OCI-LY7 (cell line): ENCODE measurements at regions not wholly inside any gene's neighbourhood (a gene's known extent, or its start where the extent isn't known, plus 50 kb on each side); places are given as distances from the start of the nearest gene placed in this dataset.

Experiments
- BruUV-seq: library from RNA; stranded (reverse); fragments of 400-500 nt; replicated peaks from 2 replicates; lab custom pipeline; 2021; lab: Mats Ljungman, UMichigan
- CTCF ChIA-PET: fragments of 300-600 bp; sonication (Branson Sonifier 250); formaldehyde crosslinking; loops from one replicate; lab custom pipeline; 2022; ENCODE audit warnings: antibody characterized with exemption; ENCODE audit not compliant: unreplicated experiment; lab: Charles Lee
- POLR2A ChIA-PET: fragments of 300-600 bp; sonication (Branson Sonifier 250); formaldehyde crosslinking; loops from one replicate; lab custom pipeline; 2022; ENCODE audit warnings: antibody characterized with exemption; lab: Charles Lee
- DNase-seq: peaks from one replicate; pipeline ENCODE4 v3.0.0-alpha.2; 2015; ENCODE audit warnings: low spot score
- H2AFZ ChIP-seq: fragments of 200-600 bp; sonication (generic), shearing (Covaris generic); 2 replicates; pipeline ENCODE4 v1.6.1; 2014; ENCODE audit warnings: mild to moderate bottlenecking, antibody characterized with exemption, low read length, moderate library complexity
- H3K27ac ChIP-seq: fragments of 200-600 bp; sonication (generic); 2 replicates; pipeline ENCODE4 v1.5.1; 2014; ENCODE audit warnings: mixed run types, low read depth, mild to moderate bottlenecking, moderate library complexity, low read length, inconsistent platforms; ENCODE audit not compliant: poor library complexity, severe bottlenecking
- H3K36me3 ChIP-seq: fragments of 200-600 bp; sonication (generic); 2 replicates; pipeline ENCODE4 v1.6.1; 2014; ENCODE audit warnings: mild to moderate bottlenecking, antibody characterized with exemption, low read length, moderate library complexity, mixed read lengths; ENCODE audit not compliant: insufficient read depth
- H3K4me1 ChIP-seq: fragments of 200-600 bp; sonication (generic); 2 replicates; pipeline ENCODE4 v1.5.1; 2014; ENCODE audit warnings: mild to moderate bottlenecking, low read length; ENCODE audit not compliant: insufficient read depth, poor library complexity, severe bottlenecking
- H3K4me2 ChIP-seq: fragments of 200-600 bp; sonication (generic); 2 replicates; pipeline ENCODE4 v1.6.1; 2014; ENCODE audit warnings: mild to moderate bottlenecking, low read length
- H3K4me3 ChIP-seq: fragments of 200-600 bp; sonication (generic); 2 replicates; pipeline ENCODE4 v1.5.1; 2014; ENCODE audit warnings: mild to moderate bottlenecking, low read depth, low read length; ENCODE audit not compliant: poor library complexity, severe bottlenecking
- H3K79me2 ChIP-seq: fragments of 200-600 bp; sonication (generic); 2 replicates; pipeline ENCODE4 v1.6.1; 2016; ENCODE audit warnings: low read depth, mild to moderate bottlenecking, low read length, moderate library complexity, mixed read lengths; ENCODE audit not compliant: insufficient read depth
- H3K9me2 ChIP-seq: fragments of 200-600 bp; sonication (generic); 2 replicates; pipeline ENCODE4 v1.6.1; 2016; ENCODE audit warnings: mild to moderate bottlenecking, low read length, mixed read lengths; ENCODE audit not compliant: insufficient read depth
- H3K9me3 ChIP-seq: fragments of 200-600 bp; sonication (generic); 2 replicates; pipeline ENCODE4 v1.6.1; 2014; ENCODE audit warnings: mild to moderate bottlenecking, mixed run types, low read length, mixed read lengths
- H4K20me1 ChIP-seq: fragments of 200-600 bp; sonication (generic); 2 replicates; pipeline ENCODE4 v1.6.1; 2014; ENCODE audit warnings: mild to moderate bottlenecking, antibody characterized with exemption, low read length, moderate library complexity, mixed read lengths; ENCODE audit not compliant: insufficient read depth
- CTCF ChIP-seq: fragments of 200-600 bp; sonication (generic); conservative IDR thresholded peaks from 2 replicates; pipeline ENCODE4 v1.5.1; 2014; ENCODE audit warnings: mild to moderate bottlenecking, antibody characterized with exemption, low read length, moderate library complexity, mixed read lengths
- EZH2phosphoT487 ChIP-seq: fragments of 200-600 bp; sonication (generic); IDR thresholded peaks from 2 replicates; pipeline ENCODE4 v1.6.1; 2018; ENCODE audit warnings: low read depth, borderline replicate concordance, mild to moderate bottlenecking, mixed run types, antibody characterized with exemption, low read length, moderate library complexity, mixed read lengths
- intact Hi-C: fragments of 100-400 bp; cut with micrococcal nuclease; formaldehyde crosslinking; loops from one replicate; pipeline ENCODE4 v1.10.0; 2022; ENCODE audit not compliant: unreplicated experiment

GRCh38 chr9:129493002-129493705 lies 127.7 kb downstream of the C9orf50 start:
- BruUV-seq, result no TSS peak
- H3K4me1 ChIP-seq, result peaks cover 8% of the 10 kb centered on the region
- ChIA-PET CTCF (no interaction called here), POLR2A (interaction anchor here (0.7 kb wide), 2 partner anchors 234 to 512 kb away, joined by 4 read pairs; no protein-coding TSS in a partner anchor)
- H3K9me3 ChIP-seq, result no peaks in the 10 kb centered on the region
- no peaks in the 10 kb centered on the region for H3K79me2 ChIP-seq
- no peaks in the 10 kb centered on the region for H3K36me3 ChIP-seq
- H3K4me3 ChIP-seq, result no peak overlapping the region
- H4K20me1 ChIP-seq, result no peaks in the 10 kb centered on the region
- no peak for DNase-seq
- TF ChIP-seq CTCF (no peak), EZH2phosphoT487 (no peak)
- no peak overlapping the region for H2AFZ ChIP-seq
- H3K27ac ChIP-seq, result no peak overlapping the region
- no peaks in the 10 kb centered on the region for H3K9me2 ChIP-seq
- no peak overlapping the region for H3K4me2 ChIP-seq
- intact Hi-C loops, result loop anchor here (10.0 kb wide), 1 partner anchor 318 kb away; the partner anchor contains the start of gene IER5L

- no peak for TF ChIP-seq EZH2phosphoT487
- TF ChIP-seq CTCF, result no peak
- no peaks in the 10 kb centered on the region for H3K9me3 ChIP-seq
- H3K79me2 ChIP-seq, result no peaks in the 10 kb centered on the region
- H3K4me1 ChIP-seq, result peaks cover 5% of the 10 kb centered on the region
- ChIA-PET CTCF (no interaction called here), POLR2A (no interaction called here)
- H3K36me3 ChIP-seq, result no peaks in the 10 kb centered on the region
- no peak overlapping the region for H3K4me3 ChIP-seq
- no peaks in the 10 kb centered on the region for H4K20me1 ChIP-seq
- BruUV-seq, result no TSS peak
- H2AFZ ChIP-seq, result no peak overlapping the region
- intact Hi-C loops, result loop anchor here (10.0 kb wide), 1 partner anchor 317 kb away; the partner anchor contains the start of gene IER5L
- no peak for DNase-seq
- H3K9me2 ChIP-seq, result no peaks in the 10 kb centered on the region
- H3K27ac ChIP-seq, result no peak overlapping the region
- no peak overlapping the region for H3K4me2 ChIP-seq
Observed at GRCh38 chr9:129491487-129491855, 129.4 kb downstream of the C9orf50 start.
